ENCODE measurements at regions not wholly inside any gene's neighbourhood (a gene's known extent, or its start where the extent isn't known, plus 50 kb on each side); places are given as distances from the start of the nearest gene placed in this dataset.

GRCh38 chr1:50343323-50343722, 79.9 kb downstream of the DMRTA2 start:
- no peaks in the 10 kb centered on the region for H3K9me2 ChIP-seq (ENCODE audit: insufficient read depth)
- Mint-ChIP-seq H3K4me3 (no peak overlapping the region), H3K4me1 (peaks cover 4% of the 10 kb centered on the region; the same call in 2 of the 3 replicates), H3K9me3 (no peaks in the 10 kb centered on the region), H3K36me3 (ENCODE audit: low read depth) (no peaks in the 10 kb centered on the region), H3K27me3 (ENCODE audit: insufficient read depth, low read depth, poor library complexity) (peaks cover 2% of the 10 kb centered on the region), H3K27ac (no peak overlapping the region)
- DNase-seq (ENCODE audit: low spot score) = no peak
- no peaks in the 10 kb centered on the region for H3F3A ChIP-seq (replicated peaks; ENCODE audit: low read depth)
- 0 out of 2 replicates have a peak, but pooled peaks cover 5% of the 10 kb centered on the region for H3K4me1 ChIP-seq (ENCODE audit: insufficient read depth)
- no peaks in the 10 kb centered on the region for H3K27me3 ChIP-seq (ENCODE audit: insufficient read depth)
- no peak overlapping the region for H2AFZ ChIP-seq
- H3K27ac ChIP-seq (ENCODE audit: low read depth) = no peak overlapping the region
- H3K79me2 ChIP-seq (replicated peaks; ENCODE audit: insufficient read depth) = no peaks in the 10 kb centered on the region
- no peak for ATAC-seq
- H3K4me2 ChIP-seq = no peak overlapping the region
- no peak overlapping the region for H3K4me3 ChIP-seq
- no peaks in the 10 kb centered on the region for H3K36me3 ChIP-seq (ENCODE audit: insufficient read depth)
- H4K20me1 ChIP-seq (replicated peaks; ENCODE audit: insufficient read depth) = no peaks in the 10 kb centered on the region
- TF ChIP-seq ETS1 (IDR thresholded peaks at IDR 0.05) = no peak
- TF ChIP-seq ZNF114 (CRISPR knock-in tag; IDR thresholded peaks at IDR 0.05) = no peak
- TF ChIP-seq CREB1 (CRISPR knock-in tag; IDR thresholded peaks at IDR 0.05; ENCODE audit: low read depth) = no peak
- TF ChIP-seq REST (IDR thresholded peaks at IDR 0.05; ENCODE audit: unreplicated experiment) = no peak
- TF ChIP-seq JUNB (IDR thresholded peaks at IDR 0.05; ENCODE audit: unreplicated experiment) = no peak
- no peak for TF ChIP-seq NANOG (IDR thresholded peaks at IDR 0.05; ENCODE audit: borderline replicate concordance)
- TF ChIP-seq ZNF462 (CRISPR knock-in tag; IDR thresholded peaks at IDR 0.05) = no peak
- TF ChIP-seq POLR2AphosphoS5 (IDR thresholded peaks at IDR 0.05; ENCODE audit: low read depth) = no peak
- no peak for TF ChIP-seq EZH2 (IDR thresholded peaks at IDR 0.05; ENCODE audit: low read depth, unreplicated experiment)
- no peak for TF ChIP-seq STAT1 (IDR thresholded peaks at IDR 0.05; ENCODE audit: unreplicated experiment)

All from GM23338 (cell line).